IPS-20b (cell line): ENCODE measurements at regions not wholly inside any gene's neighbourhood (a gene's known extent, or its start where the extent isn't known, plus 50 kb on each side); places are given as distances from the start of the nearest gene placed in this dataset.
"Not testable (repeated sequence)": the region's sequence is repeated elsewhere in the genome, so short reads cannot be mapped to it uniquely, and the experiment has no call there.

ENCODE experiments used
- H3K27ac ChIP-seq: one replicate; pipeline ENCODE4 v1.5.1; 2013; ENCODE audit warnings: low read length
- H3K27me3 ChIP-seq: 2 replicates; pipeline ENCODE4 v1.6.1; 2013; ENCODE audit warnings: mild to moderate bottlenecking, low read length, inconsistent platforms; ENCODE audit not compliant: insufficient read depth
- H3K36me3 ChIP-seq: 2 replicates; pipeline ENCODE4 v1.6.1; 2013; ENCODE audit warnings: low read depth, mild to moderate bottlenecking, inconsistent platforms, low read length, moderate library complexity; ENCODE audit not compliant: insufficient read depth
- H3K4me1 ChIP-seq: 2 replicates; pipeline ENCODE4 v1.6.1; 2013; ENCODE audit warnings: mild to moderate bottlenecking, control low read depth, inconsistent platforms, low read length, moderate library complexity; ENCODE audit not compliant: insufficient read depth
- H3K4me3 ChIP-seq: 2 replicates; pipeline ENCODE4 v1.5.1; 2013; ENCODE audit warnings: mild to moderate bottlenecking, low read length, inconsistent platforms
- H3K9ac ChIP-seq: 2 replicates; pipeline ENCODE4 v1.6.1; 2013; ENCODE audit warnings: low read depth, mild to moderate bottlenecking, inconsistent platforms, low read length, moderate library complexity
- H3K9me3 ChIP-seq: 2 replicates; pipeline ENCODE4 v1.6.1; 2013; ENCODE audit warnings: mild to moderate bottlenecking, low read depth, low read length, inconsistent platforms; ENCODE audit not compliant: insufficient read depth

- Histone ChIP-seq H3K9ac (no peak overlapping the region), H3K27ac (no peak overlapping the region)
Measured at GRCh38 chr2:81462420-81462819, 1157.9 kb upstream of the LRRTM1 start.

GRCh38 chr2:81445176-81445575 lies 1140.6 kb upstream of the LRRTM1 start:
- Histone ChIP-seq H3K9ac (no peak overlapping the region), H3K27me3 (no peaks in the 10 kb centered on the region), H3K27ac (no peak overlapping the region), H3K9me3 (no peaks in the 10 kb centered on the region), H3K4me1 (no peaks in the 10 kb centered on the region), H3K36me3 (no peaks in the 10 kb centered on the region), H3K4me3 (no peak overlapping the region)

More at GRCh38 chr2:81462420-81462819, 1157.9 kb upstream of the LRRTM1 start:
- H3K4me3 ChIP-seq = no peak overlapping the region
- H3K36me3 ChIP-seq = no peaks in the 10 kb centered on the region
- no peaks in the 10 kb centered on the region for H3K4me1 ChIP-seq
- no peaks in the 10 kb centered on the region; the same call in 1 of the 2 replicates for H3K9me3 ChIP-seq
- no peaks in the 10 kb centered on the region for H3K27me3 ChIP-seq

GRCh38 chr2:81437456-81438000 lies 1133.0 kb upstream of the LRRTM1 start:
- H3K27ac ChIP-seq = no peak overlapping the region
- no peaks in the 10 kb centered on the region for H3K27me3 ChIP-seq
- H3K9ac ChIP-seq = no peak overlapping the region
- H3K4me3 ChIP-seq = no peak overlapping the region
- no peaks in the 10 kb centered on the region for H3K9me3 ChIP-seq
- no peaks in the 10 kb centered on the region for H3K36me3 ChIP-seq
- peaks cover 2% of the 10 kb centered on the region for H3K4me1 ChIP-seq

- H3K4me3 ChIP-seq = no peak overlapping the region
- H3K27me3 ChIP-seq = no peaks in the 10 kb centered on the region
- H3K36me3 ChIP-seq = no peaks in the 10 kb centered on the region
- H3K9ac ChIP-seq = no peak overlapping the region
- H3K27ac ChIP-seq = no peak overlapping the region
- H3K4me1 ChIP-seq = peaks cover 2% of the 10 kb centered on the region
- H3K9me3 ChIP-seq = no peaks in the 10 kb centered on the region
Measured at GRCh38 chr2:81436256-81436655, 1131.7 kb upstream of the LRRTM1 start.

- Histone ChIP-seq H3K4me1 (no peaks in the 10 kb centered on the region), H3K27me3 (no peaks in the 10 kb centered on the region), H3K27ac (no peak overlapping the region), H3K36me3 (no peaks in the 10 kb centered on the region), H3K9me3 (no peaks in the 10 kb centered on the region), H3K4me3 (no peak overlapping the region), H3K9ac (no peak overlapping the region)
Measured at GRCh38 chr2:81412681-81413080, 1108.1 kb upstream of the LRRTM1 start.

GRCh38 chr2:81403508-81403907 lies 1099.0 kb upstream of the LRRTM1 start:
- Histone ChIP-seq H3K9me3 (no peaks in the 10 kb centered on the region), H3K4me1 (peaks cover 14% of the 10 kb centered on the region; the same call in 1 of the 2 replicates), H3K27me3 (no peaks in the 10 kb centered on the region), H3K36me3 (no peaks in the 10 kb centered on the region), H3K27ac (no peak overlapping the region), H3K9ac (no peak overlapping the region), H3K4me3 (no peak overlapping the region)

- no peak overlapping the region for H3K27ac ChIP-seq
- no peaks in the 10 kb centered on the region for H3K9me3 ChIP-seq
- no peak overlapping the region for H3K4me3 ChIP-seq
- no peak overlapping the region for H3K9ac ChIP-seq
- H3K36me3 ChIP-seq = no peaks in the 10 kb centered on the region
- peaks cover 15% of the 10 kb centered on the region; the same call in 1 of the 2 replicates for H3K4me1 ChIP-seq
- H3K27me3 ChIP-seq = no peaks in the 10 kb centered on the region
Measured at GRCh38 chr2:81396417-81397019, 1092.0 kb upstream of the LRRTM1 start.

GRCh38 chr2:81395746-81396145 lies 1091.2 kb upstream of the LRRTM1 start:
- Histone ChIP-seq H3K27ac (no peak overlapping the region), H3K9me3 (no peaks in the 10 kb centered on the region; the same call in 1 of the 2 replicates), H3K4me1 (peaks cover 15% of the 10 kb centered on the region; the same call in 1 of the 2 replicates), H3K9ac (peak overlapping the region; percentile 10; the same call in 1 of the 2 replicates), H3K36me3 (no peaks in the 10 kb centered on the region), H3K27me3 (no peaks in the 10 kb centered on the region), H3K4me3 (peak overlapping the region; percentile 28; the same call in 1 of the 2 replicates)

- no peaks in the 10 kb centered on the region for H3K36me3 ChIP-seq
- H3K4me1 ChIP-seq = no peaks in the 10 kb centered on the region
- H3K9me3 ChIP-seq = peaks cover 12% of the 10 kb centered on the region
- H3K27ac ChIP-seq = no peak overlapping the region
- no peak overlapping the region for H3K9ac ChIP-seq
- no peak overlapping the region for H3K4me3 ChIP-seq
- H3K27me3 ChIP-seq = no peaks in the 10 kb centered on the region
Measured at GRCh38 chr2:81389203-81389602, 1084.7 kb upstream of the LRRTM1 start.

GRCh38 chr2:81363800-81364199 lies 1059.2 kb upstream of the LRRTM1 start:
- Histone ChIP-seq H3K4me1 (no peaks in the 10 kb centered on the region), H3K27me3 (no peaks in the 10 kb centered on the region)

GRCh38 chr2:81362468-81362867 lies 1057.9 kb upstream of the LRRTM1 start:
- not testable (repeated sequence) for H3K4me1 ChIP-seq, H3K36me3 ChIP-seq, H3K9me3 ChIP-seq, H3K9ac ChIP-seq, H3K27ac ChIP-seq, H3K4me3 ChIP-seq, H3K27me3 ChIP-seq

More at GRCh38 chr2:81363800-81364199, 1059.2 kb upstream of the LRRTM1 start:
- H3K9ac ChIP-seq = no peak overlapping the region
- H3K9me3 ChIP-seq = peaks cover 6% of the 10 kb centered on the region; the same call in 1 of the 2 replicates
- no peaks in the 10 kb centered on the region for H3K36me3 ChIP-seq
- no peak overlapping the region for H3K27ac ChIP-seq
- no peak overlapping the region for H3K4me3 ChIP-seq

GRCh38 chr2:81355436-81355835 lies 1050.9 kb upstream of the LRRTM1 start:
- no peak overlapping the region for H3K27ac ChIP-seq
- H3K9ac ChIP-seq = no peak overlapping the region
- H3K9me3 ChIP-seq = no peaks in the 10 kb centered on the region

More at GRCh38 chr2:81355436-81355835, 1050.9 kb upstream of the LRRTM1 start:
- H3K27me3 ChIP-seq = no peaks in the 10 kb centered on the region
- H3K4me1 ChIP-seq = no peaks in the 10 kb centered on the region
- no peak overlapping the region for H3K4me3 ChIP-seq
- H3K36me3 ChIP-seq = no peaks in the 10 kb centered on the region
